SK-N-MC (cell line): ENCODE measurements at regions not wholly inside any gene's neighbourhood (a gene's known extent, or its start where the extent isn't known, plus 50 kb on each side); places are given as distances from the start of the nearest gene placed in this dataset.
A peak's percentile ranks its signal among the peaks of the same experiment; 100 is the strongest.
"Not testable (repeated sequence)": the region's sequence is repeated elsewhere in the genome, so short reads cannot be mapped to it uniquely, and the experiment has no call there.

Experiments
- DNase-seq: peaks from one replicate; pipeline ENCODE4 v3.0.0-alpha.2; 2011; ENCODE audit warnings: low read depth, low spot score
- H3K27ac ChIP-seq: fragments of 200-600 bp; sonication (generic); 2 replicates; pipeline ENCODE4 v1.5.1; 2016; ENCODE audit warnings: mixed run types
- H3K36me3 ChIP-seq: fragments of 200-600 bp; sonication (generic); 2 replicates; pipeline ENCODE4 v1.6.1; 2017; ENCODE audit warnings: antibody characterized with exemption, low read length, mixed read lengths; ENCODE audit not compliant: insufficient read depth
- H3K4me3 ChIP-seq: fragments of 200-600 bp; sonication (generic); 2 replicates; pipeline ENCODE4 v1.5.1; 2016
- H3K9ac ChIP-seq: fragments of 200-600 bp; sonication (generic); 2 replicates; pipeline ENCODE4 v1.8.0; 2017; ENCODE audit warnings: mixed run types, mixed read lengths; ENCODE audit not compliant: insufficient read length
- H3K9me3 ChIP-seq: fragments of 200-600 bp; sonication (generic); 2 replicates; pipeline ENCODE4 v1.6.1; 2017; ENCODE audit warnings: low read depth, mild to moderate bottlenecking, antibody characterized with exemption, low read length, moderate library complexity, mixed read lengths
- EZH2 ChIP-seq: fragments of 200-600 bp; sonication (generic); IDR thresholded peaks from one replicate; pipeline ENCODE4 v1.6.1; 2017; ENCODE audit warnings: antibody characterized with exemption
- FOXP2 ChIP-seq: optimal IDR thresholded peaks from 2 replicates; pipeline ENCODE3; 2011; ENCODE audit warnings: mild to moderate bottlenecking, moderate library complexity; ENCODE audit not compliant: insufficient read depth; ENCODE audit errors: extremely low read length, control extremely low read depth
- POLR2AphosphoS5 ChIP-seq: IDR thresholded peaks from 2 replicates; pipeline ENCODE4 v1.6.1; 2012; ENCODE audit warnings: mild to moderate bottlenecking, low read depth, low read length, borderline replicate concordance

DNA sequence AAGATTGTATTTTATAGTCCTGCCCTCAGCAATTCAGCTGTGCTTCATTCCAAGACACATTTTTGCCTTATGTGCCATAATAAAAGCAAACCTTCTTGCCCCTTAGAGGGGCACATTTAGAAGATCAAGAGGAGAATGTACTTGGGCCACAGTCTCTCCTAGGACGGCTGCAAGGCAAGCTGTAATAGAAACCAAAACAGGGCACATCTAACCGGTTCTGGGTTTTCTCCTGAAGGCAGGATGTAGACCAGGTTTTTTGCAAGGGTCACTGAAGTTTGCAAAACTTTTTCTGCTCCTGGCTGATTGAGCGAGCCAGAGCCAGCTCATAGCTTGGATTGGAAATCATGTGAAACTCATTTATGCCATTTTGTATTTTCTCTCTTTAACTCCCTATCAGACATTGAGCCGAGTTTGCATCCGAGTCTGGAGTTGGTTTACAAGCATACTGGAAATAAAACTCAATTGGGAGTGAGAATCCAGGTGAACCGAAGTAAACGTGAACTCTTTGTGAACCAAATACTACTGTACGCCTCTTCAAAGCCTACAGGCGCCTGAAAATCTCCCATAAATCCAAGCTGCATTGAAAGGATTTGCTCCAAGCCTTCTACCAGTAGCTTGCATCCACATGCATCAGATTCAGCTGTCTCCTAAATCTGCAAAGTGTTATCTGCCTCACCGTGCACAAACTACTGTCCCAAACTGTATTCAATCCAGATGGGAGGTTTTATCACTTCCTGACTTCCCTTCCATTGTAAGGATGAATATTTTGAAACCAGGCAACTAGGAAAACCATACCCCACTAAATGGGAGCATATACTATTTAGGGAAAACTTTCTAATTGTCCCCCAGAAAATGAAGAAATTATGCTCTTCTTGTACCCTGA lies 60.9 kb upstream of the TSC22D2 start:
- H3K9ac ChIP-seq, result peak overlapping the region; percentile 55
- H3K4me3 ChIP-seq, result peak overlapping the region; percentile 71
- peak; percentile 92 for DNase-seq
- H3K27ac ChIP-seq, result peak overlapping the region; percentile 95
- no peaks in the 10 kb centered on the region for H3K9me3 ChIP-seq
- no peaks in the 10 kb centered on the region for H3K36me3 ChIP-seq
- TF ChIP-seq FOXP2, result peak; percentile 31
- TF ChIP-seq EZH2, result no peak
- peak; percentile 61 for TF ChIP-seq POLR2AphosphoS5

- Histone ChIP-seq H3K36me3 (no peaks in the 10 kb centered on the region), H3K9ac (peak overlapping the region; percentile 55), H3K4me3 (peak overlapping the region; percentile 71), H3K9me3 (no peaks in the 10 kb centered on the region), H3K27ac (peak overlapping the region; percentile 95)
- no peak; the same call in 1 of the 2 replicates for TF ChIP-seq POLR2AphosphoS5
- no peak for TF ChIP-seq FOXP2
- TF ChIP-seq EZH2, result no peak
- no peak for DNase-seq
These were observed 61.8 kb upstream of the TSC22D2 start for GRCh38 chr3:150346266-150346665.

- Histone ChIP-seq H3K9me3 (no peaks in the 10 kb centered on the region), H3K27ac (no peak overlapping the region), H3K4me3 (no peak overlapping the region), H3K9ac (no peak overlapping the region), H3K36me3 (no peaks in the 10 kb centered on the region)
- DNase-seq, result no peak
- TF ChIP-seq POLR2AphosphoS5 (no peak), FOXP2 (no peak), EZH2 (no peak)
These were observed 63.0 kb upstream of the TSC22D2 start for GRCh38 chr3:150345021-150345538.

DNA sequence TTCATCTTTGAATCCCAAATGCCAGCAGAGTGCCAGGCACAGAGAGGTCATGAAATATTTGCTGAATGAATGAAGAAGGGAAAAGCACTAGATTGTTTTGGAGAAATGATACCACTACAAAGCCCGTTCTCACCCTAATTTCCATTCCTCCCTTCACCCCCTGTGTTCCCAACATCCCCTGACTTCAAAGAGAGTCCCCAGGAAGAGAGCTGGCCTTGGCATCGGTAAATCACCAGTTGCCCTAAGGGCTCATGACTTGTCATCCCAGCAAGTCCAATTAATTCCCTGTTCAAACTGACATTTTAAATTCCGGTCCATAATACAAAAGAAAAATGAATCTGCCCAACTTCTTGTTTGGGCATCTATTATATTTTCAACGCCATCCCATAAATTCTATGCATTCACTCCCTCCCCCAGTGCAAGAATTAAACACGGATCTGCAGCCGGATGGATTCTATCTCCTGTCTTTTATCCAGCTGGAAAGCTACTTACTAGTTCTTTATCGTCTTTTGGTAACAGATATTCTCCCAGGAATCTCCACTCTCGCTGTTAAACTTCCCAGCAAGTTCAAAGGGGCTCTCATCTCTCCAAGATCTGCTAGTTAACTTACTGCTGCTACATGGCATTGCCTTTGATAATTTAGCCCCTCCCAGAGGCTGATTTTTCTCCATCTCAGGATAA lies 63.9 kb upstream of the TSC22D2 start:
- Histone ChIP-seq H3K36me3 (no peaks in the 10 kb centered on the region), H3K4me3 (peak overlapping the region; percentile 11; the same call in 1 of the 2 replicates), H3K27ac (peak overlapping the region; percentile 74; the same call in 1 of the 2 replicates), H3K9me3 (no peaks in the 10 kb centered on the region), H3K9ac (no peak overlapping the region)
- TF ChIP-seq EZH2, result no peak
- TF ChIP-seq FOXP2, result no peak
- no peak for TF ChIP-seq POLR2AphosphoS5
- DNase-seq, result no peak

GRCh38 chr3:150342896-150343467 lies 65.1 kb upstream of the TSC22D2 start:
- Histone ChIP-seq H3K9ac (no peak overlapping the region), H3K4me3 (peak overlapping the region; percentile 25; the same call in 1 of the 2 replicates), H3K27ac (peak overlapping the region; percentile 74), H3K9me3 (peaks cover 1% of the 10 kb centered on the region; the same call in 1 of the 2 replicates), H3K36me3 (no peaks in the 10 kb centered on the region)
- TF ChIP-seq FOXP2 (no peak), POLR2AphosphoS5 (peak; percentile 43; the same call in 1 of the 2 replicates)
- DNase-seq, result peak; percentile 93

- Histone ChIP-seq H3K36me3 (no peaks in the 10 kb centered on the region), H3K27ac (no peak overlapping the region), H3K4me3 (no peak overlapping the region), H3K9me3 (peaks cover 5% of the 10 kb centered on the region; the same call in 1 of the 2 replicates), H3K9ac (no peak overlapping the region)
- DNase-seq, result no peak
- TF ChIP-seq EZH2, result no peak
- TF ChIP-seq FOXP2, result no peak
- no peak for TF ChIP-seq POLR2AphosphoS5
These were observed 66.2 kb upstream of the TSC22D2 start for GRCh38 chr3:150341891-150342290.

DNA sequence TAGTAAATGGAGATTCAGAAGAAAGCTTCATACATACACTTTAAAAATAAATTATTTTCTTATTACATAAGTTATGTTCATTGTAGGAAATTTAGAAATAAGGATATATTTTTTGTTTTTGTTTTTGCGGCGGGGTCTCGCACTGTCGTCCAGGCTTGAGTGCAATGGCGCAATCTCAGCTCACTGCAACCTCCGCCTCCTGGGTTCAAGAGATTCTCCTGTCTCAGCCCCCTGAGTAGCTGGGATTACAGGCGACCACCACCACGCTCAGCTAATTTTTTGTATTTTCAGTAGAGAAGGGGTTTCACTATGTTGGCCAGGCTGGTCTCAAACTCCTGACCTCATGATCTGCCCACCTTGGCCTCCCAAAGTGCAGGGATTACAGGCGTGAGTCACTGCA lies 71.7 kb upstream of the TSC22D2 start:
- not testable (repeated sequence) for H3K4me3 ChIP-seq, H3K9ac ChIP-seq, H3K27ac ChIP-seq, H3K9me3 ChIP-seq, DNase-seq, H3K36me3 ChIP-seq

DNA sequence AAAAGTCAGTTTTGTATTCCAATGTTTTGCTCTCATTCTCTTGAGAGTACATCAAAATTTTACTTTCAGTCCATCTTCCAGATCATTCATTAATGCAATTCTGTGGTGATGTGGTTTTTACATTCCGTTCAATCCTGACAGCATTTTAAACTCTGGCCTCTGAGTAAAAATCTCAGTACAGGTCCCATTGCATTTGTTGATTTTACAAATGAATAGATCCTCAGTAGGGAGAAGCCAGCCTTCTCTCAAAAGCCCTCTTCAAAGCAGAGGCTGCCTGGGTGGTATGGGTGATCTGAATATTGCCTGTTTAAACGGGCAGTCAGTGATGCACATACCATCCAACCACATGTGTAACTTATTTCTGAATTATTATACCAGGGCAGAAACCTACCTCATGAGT lies 72.5 kb upstream of the TSC22D2 start:
- no peak overlapping the region for H3K9ac ChIP-seq
- H3K4me3 ChIP-seq, result no peak overlapping the region
- no peak for TF ChIP-seq POLR2AphosphoS5
- TF ChIP-seq EZH2, result no peak
- no peak for TF ChIP-seq FOXP2
- peaks cover 5% of the 10 kb centered on the region; the same call in 1 of the 2 replicates for H3K9me3 ChIP-seq
- H3K27ac ChIP-seq, result no peak overlapping the region
- no peak for DNase-seq
- no peaks in the 10 kb centered on the region for H3K36me3 ChIP-seq
